HepG2 (cell line): ENCODE measurements at regions not wholly inside any gene's neighbourhood (a gene's known extent, or its start where the extent isn't known, plus 50 kb on each side); places are given as distances from the start of the nearest gene placed in this dataset.

Source experiments
- ATAC-seq: fragments of 200-7000 bp; cut with Tn5 transposase; 3 replicates; pipeline ENCODE4 v1.9.1; 2020; ENCODE audit warnings: mild to moderate bottlenecking, moderate library complexity
- BruUV-seq: library from RNA; stranded (reverse); fragments of 400-500 nt; replicated peaks from 2 replicates; lab custom pipeline; 2021; lab: Mats Ljungman, UMichigan
- CTCF ChIA-PET: fragments of 300-600 bp; formaldehyde crosslinking; extraction: SDS; loops from one replicate; lab custom pipeline; 2021; ENCODE audit warnings: low total read pairs, inconsistent platforms, low intra/inter-chr PET ratio; lab: Yijun Ruan, JAX
- POLR2A ChIA-PET: fragments of 350-600 bp; sonication (Branson Sonifier 250); formaldehyde crosslinking; loops from one replicate; lab custom pipeline; 2020; ENCODE audit warnings: antibody characterized with exemption, inconsistent platforms; lab: Yijun Ruan, JAX
- DNase-seq: peaks from one replicate; pipeline ENCODE4 v3.0.0-alpha.2; 2015; ENCODE audit warnings: low spot score
- FAIRE-seq: peaks from 3 replicates; lab custom pipeline; 2011; peaks lifted over from hg19 to GRCh38; lab: Jason Lieb, UNC
- H2AFZ ChIP-seq: one replicate; pipeline ENCODE4 v1.6.1; 2011; ENCODE audit warnings: low read length, inconsistent platforms
- H3K27ac ChIP-seq: fragments of 300-600 bp; 3 replicates; pipeline ENCODE4 v1.8.0; 2011; ENCODE audit warnings: mixed run types, mild to moderate bottlenecking, mixed read lengths, low read length, inconsistent platforms; ENCODE audit not compliant: insufficient read depth; ENCODE audit errors: extremely low read length
- H3K27me3 ChIP-seq, 2 experiments: fragments of 200-600 bp in 1 of 2; 2 replicates in 1 of 2; 3 replicates in 1 of 2; pipeline versions ENCODE4 v1.6.0 to v1.8.0; 2011; ENCODE audit warnings: low read length in 2 of 2, mild to moderate bottlenecking in 2 of 2, moderate library complexity in 2 of 2, inconsistent platforms in 1 of 2; ENCODE audit not compliant: insufficient read depth in 2 of 2, control insufficient read depth in 1 of 2
- H3K36me3 ChIP-seq, 2 experiments: fragments of 200-600 bp in 1 of 2; replicated peaks in 1 of 2; 2 replicates in 1 of 2; 3 replicates in 1 of 2; pipeline versions ENCODE4 v1.5.1 to v1.8.0; 2011; ENCODE audit warnings: low read length in 2 of 2, inconsistent platforms in 1 of 2; ENCODE audit not compliant: insufficient read depth in 2 of 2, control insufficient read depth in 1 of 2
- H3K4me1 ChIP-seq: 2 replicates; pipeline ENCODE4 v1.5.1; 2012; ENCODE audit warnings: low read length, inconsistent platforms; ENCODE audit not compliant: insufficient read depth
- H3K4me2 ChIP-seq: 2 replicates; pipeline ENCODE4 v1.6.0; 2011; ENCODE audit warnings: low read depth, low read length, inconsistent platforms
- H3K4me3 ChIP-seq, 3 experiments: fragments of 200-600 bp in 1 of 3; sonication (generic), shearing (Covaris generic) in 1 of 3; replicated peaks in 1 of 3; 2 replicates each; pipeline ENCODE4 v1.5.1; 2011 to 2016; ENCODE audit warnings: low read length in 3 of 3, inconsistent platforms in 2 of 3, low read depth in 2 of 3, mild to moderate bottlenecking in 2 of 3, control low read depth in 1 of 3, mixed read lengths in 1 of 3; ENCODE audit not compliant: insufficient read depth in 1 of 3
- H3K79me2 ChIP-seq: one replicate; pipeline ENCODE4 v1.6.1; 2011; ENCODE audit warnings: low read length, inconsistent platforms; ENCODE audit not compliant: insufficient read depth
- H3K9ac ChIP-seq: 2 replicates; pipeline ENCODE4 v1.6.0; 2011; ENCODE audit warnings: mild to moderate bottlenecking, low read depth, low read length, inconsistent platforms; ENCODE audit not compliant: insufficient read depth
- H3K9me3 ChIP-seq: 2 replicates; pipeline ENCODE4 v1.5.1; 2012; ENCODE audit warnings: mild to moderate bottlenecking, low read length
- H4K20me1 ChIP-seq: 2 replicates; pipeline ENCODE4 v1.6.0; 2011; ENCODE audit warnings: inconsistent platforms, mild to moderate bottlenecking, low read length, moderate library complexity; ENCODE audit not compliant: insufficient read depth
- ARNTL ChIP-seq: sonication (generic); formaldehyde crosslinking; IDR thresholded peaks from 2 replicates; pipeline ENCODE4 v1.4.0; 2020; ENCODE audit warnings: mild to moderate bottlenecking, missing genetic modification reagents
- ATM ChIP-seq: fragments of 450-650 bp; IDR thresholded peaks from 2 replicates; pipeline ENCODE4 v1.7.1; 2017; ENCODE audit warnings: mild to moderate bottlenecking, borderline replicate concordance
- DBP ChIP-seq: sonication (generic); formaldehyde crosslinking; IDR thresholded peaks from 2 replicates; pipeline ENCODE4 v1.4.0; 2020; ENCODE audit warnings: missing genetic modification reagents; ENCODE audit errors: not compliant biosample characterization
- DPF2 ChIP-seq: sonication (generic); formaldehyde crosslinking; IDR thresholded peaks from 2 replicates; pipeline ENCODE4 v1.4.0; 2020; ENCODE audit warnings: mild to moderate bottlenecking, low read depth, missing genetic modification reagents, borderline replicate concordance
- GLMP ChIP-seq: sonication (generic); formaldehyde crosslinking; IDR thresholded peaks from 2 replicates; pipeline ENCODE4 v1.9.0; 2021; ENCODE audit warnings: missing genetic modification reagents, mild to moderate bottlenecking, borderline replicate concordance
- GPN1 ChIP-seq: sonication (generic); formaldehyde crosslinking; IDR thresholded peaks from 2 replicates; pipeline ENCODE4 v1.5.1; 2020; ENCODE audit warnings: missing genetic modification reagents, borderline replicate concordance
- HHEX ChIP-seq: IDR thresholded peaks from 2 replicates; pipeline ENCODE4 v1.6.1; 2016; ENCODE audit warnings: control low read depth
- HIVEP1 ChIP-seq: sonication (generic); formaldehyde crosslinking; IDR thresholded peaks from 2 replicates; pipeline ENCODE4 v1.4.0; 2020; ENCODE audit warnings: mild to moderate bottlenecking, missing genetic modification reagents
- KAT2B ChIP-seq: fragments of 150-350 bp; IDR thresholded peaks from 2 replicates; pipeline ENCODE4 v1.6.1; 2014; ENCODE audit warnings: low read depth, low read length, borderline replicate concordance
- NFKB2 ChIP-seq: sonication (generic); formaldehyde crosslinking; IDR thresholded peaks from 2 replicates; pipeline ENCODE4 v1.4.0; 2020; ENCODE audit warnings: missing genetic modification reagents, borderline replicate concordance
- TCF12 ChIP-seq, 2 experiments: fragments of 450-650 bp in 1 of 2; sonication (generic) in 1 of 2; formaldehyde crosslinking in 1 of 2; IDR thresholded peaks; 2 replicates each; pipeline versions ENCODE4 v1.6.1 to v1.8.0; 2017 to 2022; ENCODE audit warnings: antibody characterized with exemption in 1 of 2, mild to moderate bottlenecking in 1 of 2, missing genetic modification reagents in 1 of 2, moderate library complexity in 1 of 2
- ZBTB39 ChIP-seq: sonication (generic); formaldehyde crosslinking; IDR thresholded peaks from 2 replicates; pipeline ENCODE4 v1.5.0; 2020; ENCODE audit warnings: missing genetic modification reagents
- ZNF138 ChIP-seq: sonication (generic); formaldehyde crosslinking; IDR thresholded peaks from 2 replicates; pipeline ENCODE4 v1.5.0; 2020; ENCODE audit warnings: mild to moderate bottlenecking, low read depth, missing genetic modification reagents
- ZNF230 ChIP-seq: sonication (generic); formaldehyde crosslinking; IDR thresholded peaks from 2 replicates; pipeline ENCODE4 v1.4.0; 2020; ENCODE audit warnings: mild to moderate bottlenecking, missing genetic modification reagents
- ZNF414 ChIP-seq: sonication (generic); formaldehyde crosslinking; IDR thresholded peaks from 2 replicates; pipeline ENCODE4 v1.5.0; 2020; ENCODE audit warnings: missing genetic modification reagents
- ZNF766 ChIP-seq: sonication (generic); formaldehyde crosslinking; IDR thresholded peaks from 2 replicates; pipeline ENCODE4 v1.5.0; 2020; ENCODE audit warnings: missing genetic modification reagents, borderline replicate concordance
- WGBS: methylation state at CpG from one replicate; pipeline ENCODE4 v1.1.6; 2017; ENCODE audit warnings: low lambda C conversion rate; 5-methylcytosine and 5-hydroxymethylcytosine counted together
- in situ Hi-C: cut with HindIII; loops from 2 replicates; pipeline ENCODE4 v1.10.0; 2017; ENCODE audit warnings: low pct_unique_long_range_greater_than_20kb; ENCODE audit not compliant: extremely low pct_ligation_motif_present
- intact Hi-C: fragments of 100-400 bp; cut with micrococcal nuclease; formaldehyde crosslinking; loops from one replicate; pipeline ENCODE4 v1.10.0; 2022; ENCODE audit not compliant: unreplicated experiment

GRCh38 chr10:36803229-36803628, 322.2 kb upstream of the ANKRD30A start:
- no TSS peak for BruUV-seq
- H3K4me2 ChIP-seq: no peak overlapping the region
- no peak overlapping the region for H3K9ac ChIP-seq
- H3K36me3 ChIP-seq: no peaks in the 10 kb centered on the region
- no peaks in the 10 kb centered on the region for H3K4me1 ChIP-seq
- FAIRE-seq (no peak), ATAC-seq (no peak), DNase-seq (no peak)
- no peak overlapping the region for H3K27ac ChIP-seq
- H3K9me3 ChIP-seq: no peaks in the 10 kb centered on the region
- ChIA-PET POLR2A (no interaction called here), CTCF (no interaction called here)
- TF ChIP-seq ZNF414 (CRISPR knock-in tag) (no peak), NFKB2 (CRISPR knock-in tag) (no peak), GPN1 (CRISPR knock-in tag) (no peak), ZNF230 (no peak), HIVEP1 (CRISPR knock-in tag) (no peak), ZNF138 (CRISPR knock-in tag) (no peak), ZBTB39 (CRISPR knock-in tag) (no peak), ZNF766 (CRISPR knock-in tag) (no peak), ATM (no peak), DPF2 (CRISPR knock-in tag) (no peak), TCF12 (IDR thresholded peaks at IDR 0.05) (no peak), TCF12 (CRISPR knock-in tag; IDR thresholded peaks at IDR 0.05) (no peak), KAT2B (no peak), GLMP (CRISPR knock-in tag) (no peak), ARNTL (CRISPR knock-in tag) (no peak), HHEX (CRISPR knock-in tag) (no peak), DBP (CRISPR knock-in tag) (no peak)
- in situ Hi-C loops: no loop called here
- H2AFZ ChIP-seq: no peak overlapping the region
- intact Hi-C loops: no loop called here
- no peaks in the 10 kb centered on the region for H4K20me1 ChIP-seq
- WGBS: 47% methylated on average over 6 of the region's 6 CpGs
- no peaks in the 10 kb centered on the region for H3K79me2 ChIP-seq
- H3K27me3 ChIP-seq: no peaks in the 10 kb centered on the region; a peak in 1 of 5 replicates
- H3K4me3 ChIP-seq: no peak overlapping the region
